ENCODE measurements at regions not wholly inside any gene's neighbourhood (a gene's known extent, or its start where the extent isn't known, plus 50 kb on each side); places are given as distances from the start of the nearest gene placed in this dataset.

DNA sequence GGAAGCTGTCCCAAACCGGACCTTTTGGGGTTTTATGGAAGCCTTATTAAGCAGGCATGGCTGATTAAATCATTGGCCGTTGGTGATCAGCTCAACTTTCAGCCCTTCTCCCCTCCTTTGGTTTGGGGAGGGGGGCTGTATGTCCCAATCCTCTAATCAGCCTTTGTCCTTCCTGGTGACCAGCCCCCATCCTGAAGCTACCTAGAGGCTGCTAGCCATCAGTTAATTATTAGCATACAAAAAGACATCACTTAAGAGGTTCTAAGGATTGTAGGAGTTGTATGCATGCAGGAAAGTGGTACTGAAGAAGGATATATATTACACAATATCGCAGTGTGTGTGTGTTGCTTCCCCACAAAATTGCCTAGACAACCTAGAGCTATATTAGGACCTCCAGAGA is 553.3 kb upstream of the FZD8 start:
- no peaks in the 10 kb centered on the region for H3K36me3 Mint-ChIP-seq
- H3K4me3 Mint-ChIP-seq: no peak overlapping the region
- H3K27ac Mint-ChIP-seq: no peak overlapping the region
- no peaks in the 10 kb centered on the region for H3K4me1 Mint-ChIP-seq (ENCODE audit: unreplicated experiment)
- H3K9me3 Mint-ChIP-seq: peaks cover 17% of the 10 kb centered on the region
- DNase-seq (ENCODE audit: extremely low spot score, unreplicated experiment): no peak
- TF ChIP-seq, protein P1, sequence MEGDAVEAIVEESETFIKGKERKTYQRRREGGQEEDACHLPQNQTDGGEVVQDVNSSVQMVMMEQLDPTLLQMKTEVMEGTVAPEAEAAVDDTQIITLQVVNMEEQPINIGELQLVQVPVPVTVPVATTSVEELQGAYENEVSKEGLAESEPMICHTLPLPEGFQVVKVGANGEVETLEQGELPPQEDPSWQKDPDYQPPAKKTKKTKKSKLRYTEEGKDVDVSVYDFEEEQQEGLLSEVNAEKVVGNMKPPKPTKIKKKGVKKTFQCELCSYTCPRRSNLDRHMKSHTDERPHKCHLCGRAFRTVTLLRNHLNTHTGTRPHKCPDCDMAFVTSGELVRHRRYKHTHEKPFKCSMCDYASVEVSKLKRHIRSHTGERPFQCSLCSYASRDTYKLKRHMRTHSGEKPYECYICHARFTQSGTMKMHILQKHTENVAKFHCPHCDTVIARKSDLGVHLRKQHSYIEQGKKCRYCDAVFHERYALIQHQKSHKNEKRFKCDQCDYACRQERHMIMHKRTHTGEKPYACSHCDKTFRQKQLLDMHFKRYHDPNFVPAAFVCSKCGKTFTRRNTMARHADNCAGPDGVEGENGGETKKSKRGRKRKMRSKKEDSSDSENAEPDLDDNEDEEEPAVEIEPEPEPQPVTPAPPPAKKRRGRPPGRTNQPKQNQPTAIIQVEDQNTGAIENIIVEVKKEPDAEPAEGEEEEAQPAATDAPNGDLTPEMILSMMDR (conservative IDR thresholded peaks at IDR 0.05): no peak
- H3K27me3 Mint-ChIP-seq: no peaks in the 10 kb centered on the region

DNA sequence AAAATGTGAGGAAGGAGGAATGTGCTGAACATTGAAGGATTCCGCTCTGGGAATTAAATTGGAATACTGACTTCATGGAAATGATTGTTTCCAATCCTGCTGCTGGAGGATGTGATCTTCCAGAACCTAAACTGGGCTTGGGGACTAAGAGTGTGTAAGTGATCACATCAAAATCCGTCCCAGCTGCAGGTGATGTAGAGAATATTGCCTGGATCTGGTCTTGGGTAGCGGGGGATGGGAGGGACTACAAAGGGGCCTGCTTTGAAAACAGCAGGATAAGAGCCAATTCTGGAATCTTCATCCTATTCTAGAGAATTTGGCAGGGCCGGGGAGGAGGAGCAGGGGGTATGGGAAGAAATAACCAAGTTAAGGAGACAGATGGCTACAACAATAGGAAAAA is 552.2 kb upstream of the FZD8 start:
- H3K36me3 Mint-ChIP-seq: no peaks in the 10 kb centered on the region
- H3K9me3 Mint-ChIP-seq: peaks cover 17% of the 10 kb centered on the region
- no peak overlapping the region for H3K27ac Mint-ChIP-seq
- no peaks in the 10 kb centered on the region for H3K4me1 Mint-ChIP-seq (ENCODE audit: unreplicated experiment)
- no peak for DNase-seq (ENCODE audit: extremely low spot score, unreplicated experiment)
- TF ChIP-seq, protein P1 (conservative IDR thresholded peaks at IDR 0.05): no peak
- H3K4me3 Mint-ChIP-seq: no peak overlapping the region
- H3K27me3 Mint-ChIP-seq: no peaks in the 10 kb centered on the region

- peaks cover 6% of the 10 kb centered on the region for H3K4me1 Mint-ChIP-seq (ENCODE audit: unreplicated experiment)
- no peaks in the 10 kb centered on the region for H3K27me3 Mint-ChIP-seq
- TF ChIP-seq, protein P1 (conservative IDR thresholded peaks at IDR 0.05): no peak
These were observed 548.9 kb upstream of the FZD8 start for GRCh38 chr10:36191009-36191408.

DNA sequence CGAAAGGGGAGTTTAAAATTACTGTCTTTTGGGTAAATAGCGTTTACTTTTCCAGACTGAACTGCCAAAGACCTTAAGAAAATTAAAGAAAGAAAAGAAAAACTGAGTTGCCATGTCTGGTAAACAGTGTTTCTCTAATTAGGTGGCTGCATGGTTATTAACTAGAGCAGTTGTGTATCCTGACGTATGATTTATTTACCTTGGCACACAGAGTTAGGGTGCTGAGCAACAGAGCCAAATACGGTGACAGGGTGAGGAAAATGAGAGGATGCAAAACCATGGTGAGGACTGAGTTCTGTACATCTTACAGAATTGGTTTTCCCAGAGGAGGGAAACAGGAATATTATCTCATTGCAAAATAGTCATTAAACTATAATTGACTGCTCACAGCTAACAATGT is 546.4 kb upstream of the FZD8 start:
- H3K27me3 Mint-ChIP-seq: no peaks in the 10 kb centered on the region
- no peaks in the 10 kb centered on the region for H3K36me3 Mint-ChIP-seq
- H3K4me3 Mint-ChIP-seq: no peak overlapping the region
- no peak overlapping the region for H3K27ac Mint-ChIP-seq
- TF ChIP-seq, protein P1 (conservative IDR thresholded peaks at IDR 0.05): no peak
- DNase-seq (ENCODE audit: extremely low spot score, unreplicated experiment): no peak
- H3K4me1 Mint-ChIP-seq (ENCODE audit: unreplicated experiment): peaks cover 6% of the 10 kb centered on the region
- peaks cover 17% of the 10 kb centered on the region for H3K9me3 Mint-ChIP-seq

More at GRCh38 chr10:36191009-36191408, 548.9 kb upstream of the FZD8 start:
- H3K27ac Mint-ChIP-seq: no peak overlapping the region
- no peaks in the 10 kb centered on the region for H3K36me3 Mint-ChIP-seq
- no peak for DNase-seq (ENCODE audit: extremely low spot score, unreplicated experiment)
- H3K9me3 Mint-ChIP-seq: peaks cover 17% of the 10 kb centered on the region
- no peak overlapping the region for H3K4me3 Mint-ChIP-seq

GRCh38 chr10:36188080-36188453 is 546.0 kb upstream of the FZD8 start:
- no peak for DNase-seq (ENCODE audit: extremely low spot score, unreplicated experiment)
- no peaks in the 10 kb centered on the region for H3K36me3 Mint-ChIP-seq
- H3K4me1 Mint-ChIP-seq (ENCODE audit: unreplicated experiment): peaks cover 6% of the 10 kb centered on the region
- TF ChIP-seq, protein P1 (conservative IDR thresholded peaks at IDR 0.05): no peak
- peaks cover 17% of the 10 kb centered on the region for H3K9me3 Mint-ChIP-seq
- no peak overlapping the region for H3K27ac Mint-ChIP-seq
- no peaks in the 10 kb centered on the region for H3K27me3 Mint-ChIP-seq
- H3K4me3 Mint-ChIP-seq: no peak overlapping the region

Measured in type B pancreatic cell (in vitro differentiated cells).